ENCODE measurements at regions not wholly inside any gene's neighbourhood (a gene's known extent, or its start where the extent isn't known, plus 50 kb on each side); places are given as distances from the start of the nearest gene placed in this dataset.
"Not testable (repeated sequence)": the region's sequence is repeated elsewhere in the genome, so short reads cannot be mapped to it uniquely, and the experiment has no call there.

DNA sequence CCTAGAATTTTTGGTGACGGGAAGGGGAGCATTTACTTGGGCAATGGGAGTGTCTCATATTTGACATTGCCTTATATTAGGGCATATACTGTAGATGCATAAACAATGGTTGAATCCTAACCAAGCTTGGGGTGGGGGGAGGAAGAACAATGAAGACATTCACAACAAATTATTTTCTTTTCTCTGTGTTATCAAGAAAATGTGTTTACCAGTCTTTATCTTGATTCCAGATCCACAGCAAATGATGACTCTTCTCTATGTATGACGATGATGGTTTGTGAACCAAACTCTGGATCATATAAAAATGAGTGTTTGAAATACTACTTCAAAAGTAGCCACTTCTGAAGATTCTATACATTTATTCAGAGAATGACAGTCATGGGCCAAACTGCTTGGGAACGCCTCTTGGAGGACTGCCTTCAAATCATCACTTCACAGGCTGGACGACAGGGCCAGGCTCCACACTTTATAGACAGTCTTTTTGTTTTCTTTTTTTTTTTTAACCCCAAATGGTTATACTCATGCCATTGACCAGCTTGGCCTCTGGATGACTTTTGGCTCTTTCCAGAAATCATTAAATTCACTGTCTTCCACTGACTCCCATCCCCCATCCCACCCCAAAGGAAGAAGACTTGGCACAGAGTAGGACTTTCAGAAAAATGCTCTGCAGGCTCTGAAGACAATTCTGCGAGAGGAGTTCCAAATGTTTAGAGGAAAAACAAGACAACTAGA, 123.8 kb upstream of the LIFR start:
- peak; percentile 43 for DNase-seq

DNA sequence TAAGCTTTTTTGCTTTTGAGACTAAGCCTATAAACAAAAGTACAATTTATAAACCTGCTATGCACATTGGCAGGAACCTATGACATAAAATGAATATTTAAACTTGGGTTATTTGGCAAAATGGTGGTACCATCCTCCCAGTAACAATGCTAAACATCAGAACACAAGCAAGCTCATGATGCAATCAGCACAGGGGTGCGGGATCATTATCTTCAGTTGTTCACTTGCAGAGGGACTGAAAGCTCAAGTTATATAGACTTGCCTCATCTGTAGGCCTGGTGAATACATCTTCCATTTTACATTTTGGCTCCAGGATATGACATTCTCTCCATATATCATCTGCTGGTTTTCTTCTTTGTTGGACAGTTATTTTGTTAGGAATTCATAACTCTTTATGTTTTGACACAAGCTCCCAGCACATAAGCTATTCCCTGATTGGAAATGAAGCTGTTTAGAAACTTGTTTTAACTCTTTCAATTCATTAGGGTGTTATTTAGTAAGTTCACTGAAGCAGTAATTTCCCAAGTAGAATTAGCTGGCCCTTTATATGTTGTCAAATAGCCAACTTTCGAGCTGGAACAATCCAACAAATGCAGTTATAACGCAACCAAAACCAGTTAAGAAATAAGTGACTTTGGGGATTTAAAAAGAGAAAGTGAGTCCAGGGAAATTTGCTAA, 124.7 kb upstream of the LIFR start:
- DNase-seq, result peak; percentile 51

DNA sequence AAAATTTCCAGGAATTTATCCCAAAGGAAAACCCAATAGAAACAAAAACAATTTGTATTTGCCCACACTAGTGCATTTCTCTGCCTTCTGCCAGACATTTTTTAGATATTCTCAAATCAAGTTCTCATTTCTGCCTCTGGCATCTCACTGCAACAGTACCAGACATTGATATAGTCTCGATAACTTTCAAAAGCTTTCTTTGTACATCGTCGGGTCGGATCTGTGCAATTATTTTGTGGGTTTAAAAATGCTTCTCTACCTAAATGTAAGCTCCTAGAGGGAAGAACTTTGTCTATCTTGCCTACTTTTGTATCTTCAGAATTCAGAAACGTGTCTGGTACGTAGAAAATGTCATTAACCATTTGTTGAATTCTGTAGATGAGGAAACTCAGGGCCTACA, 125.5 kb upstream of the LIFR start:
- no peak for DNase-seq

DNA sequence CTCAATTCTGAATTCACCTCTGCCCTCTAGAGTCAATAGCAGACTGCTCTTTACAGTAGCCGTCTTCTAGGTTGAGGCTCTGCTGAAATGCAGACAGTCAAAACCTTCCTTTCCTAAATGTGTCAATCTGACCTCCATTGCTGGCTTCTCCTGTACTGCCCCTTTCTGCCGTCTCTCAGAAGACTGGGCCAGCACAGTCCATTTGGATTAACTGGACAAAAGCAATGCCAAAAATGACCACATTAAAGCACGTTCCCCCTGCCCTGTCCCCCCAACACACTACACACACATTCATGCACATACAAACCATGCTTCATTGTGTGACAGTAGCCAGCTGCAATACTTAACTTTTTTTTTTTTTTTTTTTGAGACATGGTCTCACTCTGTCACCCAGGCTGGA, 130.2 kb upstream of the LIFR start:
- no peak for DNase-seq

DNA sequence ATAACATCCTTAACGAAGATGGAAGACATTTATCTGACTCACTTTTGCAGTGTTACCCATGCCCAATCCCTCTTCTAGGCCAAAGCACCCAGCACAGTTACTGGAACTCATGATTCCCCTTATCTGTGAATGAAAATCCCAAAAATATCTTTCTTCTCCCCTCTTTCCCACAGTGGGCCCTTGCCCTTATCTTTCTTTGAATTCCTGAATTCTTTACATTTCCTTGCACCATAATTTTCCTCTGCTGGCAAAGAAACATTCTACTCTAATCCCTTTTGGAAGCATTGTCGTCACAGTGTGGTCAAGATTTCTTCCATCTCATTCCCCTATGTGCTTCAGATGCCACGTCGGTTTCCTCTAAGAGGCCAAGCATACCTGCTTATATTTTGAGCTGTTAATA, 135.9 kb upstream of the LIFR start:
- DNase-seq, result no peak

DNA sequence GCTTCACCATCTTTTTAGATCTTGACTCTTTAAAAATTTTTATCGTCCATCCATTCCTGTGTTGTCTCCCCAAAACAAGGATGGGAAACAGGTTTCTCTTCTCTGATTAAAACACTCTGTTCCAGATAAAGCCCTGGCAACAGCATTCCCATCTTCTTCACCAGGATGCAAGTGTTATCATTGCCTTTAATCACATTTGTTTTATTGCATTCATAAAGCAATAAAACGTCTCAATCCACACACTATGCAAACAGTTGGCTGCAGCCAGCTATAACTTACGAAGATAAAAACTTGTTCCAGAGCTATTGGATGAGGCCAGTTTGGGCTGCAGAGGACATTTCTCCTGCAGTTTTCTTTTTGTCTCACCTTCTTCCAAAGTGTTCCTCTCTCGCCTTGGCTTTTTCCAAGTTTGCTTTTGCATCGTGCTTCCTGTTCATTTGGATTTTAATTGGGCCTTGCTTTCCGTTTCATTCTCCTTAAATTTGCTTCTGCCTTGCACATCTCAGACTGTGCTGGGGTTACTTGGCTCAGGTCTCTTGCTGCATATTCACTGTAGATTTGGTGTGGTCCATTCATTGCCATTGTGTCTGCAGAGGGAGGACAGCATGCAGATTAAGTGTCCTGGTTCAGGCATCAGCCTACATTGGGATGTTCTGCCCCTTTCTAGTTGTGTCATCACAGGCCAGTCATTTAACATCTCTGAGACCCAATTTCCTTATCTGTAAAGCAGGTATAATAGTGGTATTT, 136.5 kb upstream of the LIFR start:
- no peak for DNase-seq

DNA sequence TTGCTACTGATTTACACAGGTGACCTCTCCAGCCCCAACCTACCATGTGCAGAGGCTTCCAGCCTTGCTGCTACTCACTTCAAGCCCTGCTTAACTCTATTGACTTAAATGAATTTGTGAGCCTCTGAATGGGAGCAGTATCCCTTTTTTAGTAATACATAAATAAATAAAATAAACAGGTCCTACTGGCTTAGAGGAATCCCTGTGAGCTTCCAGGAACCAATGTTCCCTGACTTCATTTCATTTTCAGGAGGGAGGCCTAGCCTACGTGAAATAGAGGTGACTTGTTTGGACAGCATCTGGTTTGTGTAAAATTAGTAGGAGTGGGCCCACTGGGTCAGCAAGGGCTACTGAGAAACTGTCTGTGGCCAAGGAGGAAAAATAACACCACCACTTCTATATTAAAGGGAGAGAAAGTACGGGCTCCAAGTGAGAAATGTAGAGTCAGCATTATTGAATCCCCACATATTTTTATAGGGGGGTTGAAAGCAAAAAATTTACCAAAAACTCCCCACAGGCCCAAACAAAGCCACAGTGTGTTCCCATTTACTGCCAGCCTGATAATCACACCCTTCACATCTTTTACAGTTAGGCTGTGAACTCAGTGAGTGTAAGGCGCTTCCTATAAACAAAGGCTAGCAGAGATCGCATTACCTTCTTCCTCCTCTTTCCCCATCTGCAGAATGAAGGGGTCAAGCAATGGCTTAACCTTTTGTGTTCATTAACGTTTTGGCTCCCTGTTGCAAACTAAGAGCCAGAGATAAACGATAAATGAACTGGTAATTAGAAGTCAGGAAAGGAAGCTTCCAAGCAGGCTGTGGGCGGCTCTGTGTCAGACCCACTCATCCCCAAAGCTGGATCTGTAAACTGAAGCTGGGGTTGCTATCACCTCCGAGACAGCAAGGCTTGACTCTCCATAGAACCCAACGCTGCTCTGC, 138.8 kb upstream of the LIFR start:
- DNase-seq, result no peak

DNA sequence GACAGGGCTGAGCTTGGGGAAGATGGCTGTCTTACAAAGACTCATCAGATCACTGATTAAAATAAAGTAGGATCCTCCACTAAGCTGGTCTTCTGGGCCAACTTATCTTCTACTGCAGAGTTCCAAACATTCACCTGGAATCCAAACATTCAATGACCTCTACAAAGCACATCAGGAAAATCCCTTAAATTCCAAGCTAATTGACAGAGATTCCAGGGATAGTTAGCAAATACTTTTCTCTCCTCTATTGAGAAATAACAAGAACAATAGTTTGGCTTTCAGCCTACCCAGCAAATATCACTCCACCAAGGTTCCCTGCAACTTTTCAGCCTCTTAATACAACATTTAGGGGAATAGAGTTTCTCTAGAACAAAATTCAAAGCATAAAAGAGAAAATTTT, 140.6 kb upstream of the LIFR start:
- no peak for DNase-seq

DNA sequence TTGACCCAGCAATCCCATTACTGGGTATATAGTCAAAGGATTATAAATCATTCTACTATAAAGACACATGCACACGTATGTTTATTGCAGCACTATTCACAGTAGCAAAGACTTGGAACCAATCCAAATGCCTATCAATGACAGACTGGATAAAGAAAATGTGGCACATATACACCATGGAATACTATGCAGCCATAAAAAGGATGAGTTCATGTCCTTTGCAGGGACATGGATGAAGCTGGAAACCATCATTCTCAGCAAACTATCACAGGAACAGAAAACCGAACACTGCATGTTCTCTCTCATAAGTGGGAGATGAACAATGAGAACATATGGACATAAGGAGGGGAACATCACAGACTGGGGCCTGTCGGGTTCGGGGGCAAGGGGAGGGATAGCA, 140.3 kb upstream of the OSMR start:
- not testable (repeated sequence) for DNase-seq

DNA sequence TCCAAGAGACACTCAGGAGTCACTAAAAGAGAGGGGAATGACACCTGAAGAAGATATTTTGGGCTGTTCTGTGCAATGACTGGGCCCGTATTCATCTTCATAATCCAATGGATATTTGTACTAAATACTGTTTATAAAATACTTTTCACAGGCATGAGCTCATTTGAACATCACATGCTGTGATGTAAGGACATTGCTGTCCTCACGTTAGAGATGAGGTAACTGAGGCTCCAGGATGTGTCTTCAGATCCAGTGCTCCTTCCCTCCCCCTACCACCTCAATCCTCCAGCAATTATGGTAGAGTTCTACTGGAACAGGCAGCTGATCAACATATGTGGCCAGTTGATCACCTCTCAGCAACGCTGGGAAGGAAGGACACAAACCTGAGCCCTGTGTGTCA, 139.4 kb upstream of the OSMR start:
- no peak for DNase-seq

DNA sequence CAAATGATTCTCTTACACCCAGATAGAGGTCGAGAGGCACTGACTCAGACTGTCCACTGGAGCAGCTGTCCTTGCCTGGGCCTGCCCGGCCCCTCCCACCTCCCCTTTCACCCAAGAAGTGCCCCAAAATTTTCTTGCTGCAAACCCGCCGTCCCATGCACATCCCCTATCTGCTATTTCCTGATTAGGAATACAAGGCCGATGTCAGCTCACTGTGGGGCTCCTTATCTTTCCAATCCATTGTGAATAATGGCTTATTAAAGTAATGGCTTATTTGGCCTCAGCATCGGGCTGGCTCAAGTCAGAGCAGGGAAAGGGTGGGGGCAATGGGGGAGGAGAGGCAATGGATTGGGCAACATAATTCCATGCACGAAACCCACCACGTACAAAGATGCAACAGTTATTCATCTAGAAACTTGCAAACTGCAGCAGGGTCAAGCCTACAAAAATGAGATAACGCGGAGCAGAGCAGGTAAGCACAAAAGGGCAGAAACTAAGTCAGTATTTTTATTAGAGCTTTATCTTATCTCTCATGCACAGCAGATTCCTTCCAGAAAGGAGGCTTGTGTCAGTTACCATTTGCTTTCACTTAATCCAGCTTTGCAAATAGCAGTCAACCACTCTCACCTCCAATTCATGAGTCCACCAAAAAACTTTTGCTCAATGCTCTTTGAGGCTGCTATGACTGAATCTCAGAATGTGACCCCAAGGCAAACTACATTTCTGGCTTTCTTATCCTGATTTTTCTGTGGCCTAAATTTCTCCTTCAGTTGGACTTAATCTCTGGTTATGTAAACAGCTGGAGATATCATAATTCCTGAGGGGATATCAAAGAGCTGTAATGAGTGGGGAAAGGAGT, 138.2 kb upstream of the OSMR start:
- DNase-seq, result no peak

DNA sequence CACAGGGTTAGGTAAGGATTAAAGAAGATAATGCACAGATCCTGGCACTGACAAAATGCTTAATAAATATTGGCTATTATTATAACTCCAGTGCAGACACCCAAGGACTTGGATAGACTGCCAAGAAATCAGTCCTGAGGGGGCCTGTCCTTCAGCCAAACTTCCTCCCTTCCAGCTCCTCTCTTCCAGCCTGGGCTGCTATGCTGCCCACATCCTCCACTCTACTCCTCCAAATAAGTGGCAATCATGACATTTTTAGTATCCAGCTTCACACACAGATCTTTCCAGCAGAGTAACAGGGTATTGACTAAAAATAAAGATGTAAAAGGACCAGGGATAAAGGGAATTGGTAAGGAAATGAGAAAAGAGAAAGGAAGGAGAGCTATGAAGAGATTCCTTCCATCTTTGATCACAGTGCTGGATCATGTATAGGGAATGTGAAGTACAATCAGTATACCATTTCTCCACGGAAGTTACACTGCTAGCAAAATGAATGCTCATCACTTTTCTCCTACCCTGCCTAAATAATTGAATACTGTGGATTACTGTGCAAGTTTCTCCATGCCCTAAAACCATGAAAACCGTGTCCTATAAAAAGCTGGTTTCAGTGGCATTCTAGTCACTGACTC, 136.0 kb upstream of the OSMR start:
- DNase-seq, result no peak

DNA sequence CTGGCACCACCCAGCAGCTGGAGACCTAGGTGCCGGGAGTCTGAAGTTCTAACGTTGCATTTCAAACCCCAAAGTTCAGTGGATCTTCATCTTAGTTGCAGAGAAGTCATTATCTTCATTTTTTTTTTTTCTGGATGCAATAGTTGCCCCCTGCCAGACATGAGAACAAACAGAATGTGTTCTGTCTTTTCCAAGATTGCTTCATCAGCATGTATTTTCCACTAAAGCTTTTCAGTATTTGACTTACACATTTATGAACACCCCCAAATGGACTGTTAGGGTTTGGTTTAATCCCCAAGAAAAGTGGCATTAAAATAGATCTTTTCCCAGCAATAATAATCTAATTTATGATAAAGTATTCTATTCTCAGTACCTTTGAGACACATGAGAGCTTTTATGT, 135.2 kb upstream of the OSMR start:
- no peak for DNase-seq

DNA sequence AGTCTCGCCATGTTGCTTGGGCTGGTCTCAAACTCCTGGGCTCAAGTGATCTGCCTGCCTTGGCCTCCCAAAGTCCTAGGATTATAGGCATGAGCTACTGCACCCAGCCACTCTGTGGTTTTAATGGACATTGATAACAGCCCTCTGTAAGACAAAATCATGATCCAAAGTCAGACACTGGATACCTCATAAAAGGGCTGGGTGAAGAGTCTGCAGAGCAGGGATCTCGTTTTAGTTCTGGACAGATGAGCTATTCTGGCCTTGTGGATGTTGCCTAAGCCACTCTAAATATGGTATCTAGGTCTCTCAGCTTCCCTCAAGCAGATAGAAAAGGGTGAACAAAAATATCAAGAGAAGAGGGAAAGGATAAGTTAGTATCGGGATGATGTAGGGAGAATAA, 133.4 kb upstream of the OSMR start:
- DNase-seq, result no peak

DNA sequence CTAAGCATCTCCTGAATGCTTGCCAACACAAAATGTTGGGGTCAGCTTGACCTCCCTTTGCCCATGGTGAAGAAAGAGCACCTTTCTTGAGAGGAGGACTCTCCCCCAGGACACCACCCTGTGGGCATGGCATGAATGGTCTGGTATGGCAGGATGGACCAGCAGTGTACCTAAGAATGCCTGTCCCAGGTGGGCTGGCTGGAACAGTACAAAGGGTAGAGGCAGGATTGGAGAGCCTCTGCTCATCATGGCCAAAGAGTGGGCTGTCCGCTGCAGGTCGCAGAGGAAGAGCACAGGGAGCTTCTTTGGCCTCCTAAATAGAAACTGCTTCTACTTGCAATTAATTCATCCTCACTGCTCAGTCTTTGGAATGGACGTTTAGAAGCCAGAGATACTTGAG, 131.6 kb upstream of the OSMR start:
- DNase-seq, result no peak

DNA sequence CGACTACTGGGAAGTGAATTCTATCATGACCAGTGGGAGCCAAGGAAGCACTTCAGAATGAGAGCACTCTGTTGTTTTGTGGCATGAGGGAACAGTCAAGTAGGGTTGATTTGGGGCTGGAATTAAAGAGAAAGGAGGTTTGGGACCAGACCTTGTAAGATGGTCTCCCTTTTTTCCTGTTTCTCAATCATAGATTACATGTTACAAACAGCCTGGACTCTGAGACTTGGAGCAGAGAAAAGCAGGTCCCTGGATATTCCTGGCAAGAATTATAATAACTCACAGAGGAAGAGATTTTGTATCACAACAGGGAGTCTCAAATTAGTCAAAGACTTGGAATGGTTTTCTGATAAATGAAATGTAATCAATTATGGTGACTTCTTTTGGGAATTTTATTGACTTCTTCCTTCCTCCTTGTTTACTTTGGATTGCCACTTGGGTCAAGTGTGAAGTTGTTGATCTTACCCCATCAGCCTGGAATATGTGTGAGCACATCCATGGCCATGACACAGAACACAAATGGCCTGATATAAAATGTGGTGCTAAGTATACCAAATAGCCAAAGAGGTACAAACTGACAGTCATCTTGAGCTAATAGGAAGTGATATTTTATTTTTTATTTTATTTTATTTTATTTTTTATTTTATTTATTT, 131.0 kb upstream of the OSMR start:
- no peak for DNase-seq

DNA sequence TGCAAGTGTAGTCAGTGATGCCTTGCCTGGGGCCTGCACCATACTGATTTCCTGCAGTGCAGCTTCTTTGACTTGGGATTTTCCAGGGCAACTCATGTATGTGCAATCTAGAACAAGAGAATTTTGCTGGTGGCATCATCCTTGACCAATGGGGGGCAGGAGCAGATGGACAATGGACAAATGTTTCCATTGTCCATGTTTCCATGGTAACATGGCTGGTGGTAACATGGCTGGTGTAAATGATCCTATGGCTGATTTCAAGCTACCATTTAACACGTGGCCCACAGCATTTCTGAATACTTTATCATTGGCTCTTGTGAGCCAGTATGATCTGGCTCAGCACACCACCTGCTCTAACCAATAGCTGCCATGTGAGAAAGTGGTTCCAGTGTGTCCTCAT, 130.1 kb upstream of the OSMR start:
- DNase-seq, result no peak

DNA sequence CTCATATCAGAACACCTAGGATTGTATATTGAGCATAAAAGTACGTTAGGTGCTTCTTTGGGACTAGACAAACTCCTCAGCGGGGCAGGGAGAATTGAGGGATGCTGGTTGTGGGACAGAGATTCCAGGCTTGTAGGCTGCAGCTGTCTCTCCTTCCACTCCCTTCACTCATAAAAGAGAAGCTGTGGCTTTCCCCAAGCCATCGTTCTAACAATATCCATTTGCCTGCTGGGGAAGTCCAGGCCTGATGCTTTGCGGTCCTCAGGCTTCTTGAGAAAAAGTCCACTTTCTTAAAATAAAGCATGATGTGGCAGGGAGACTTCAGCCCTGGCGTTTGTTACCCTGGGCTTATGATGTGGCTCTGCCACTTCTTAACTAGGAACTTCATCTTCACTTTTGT, 129.3 kb upstream of the OSMR start:
- DNase-seq, result no peak

DNA sequence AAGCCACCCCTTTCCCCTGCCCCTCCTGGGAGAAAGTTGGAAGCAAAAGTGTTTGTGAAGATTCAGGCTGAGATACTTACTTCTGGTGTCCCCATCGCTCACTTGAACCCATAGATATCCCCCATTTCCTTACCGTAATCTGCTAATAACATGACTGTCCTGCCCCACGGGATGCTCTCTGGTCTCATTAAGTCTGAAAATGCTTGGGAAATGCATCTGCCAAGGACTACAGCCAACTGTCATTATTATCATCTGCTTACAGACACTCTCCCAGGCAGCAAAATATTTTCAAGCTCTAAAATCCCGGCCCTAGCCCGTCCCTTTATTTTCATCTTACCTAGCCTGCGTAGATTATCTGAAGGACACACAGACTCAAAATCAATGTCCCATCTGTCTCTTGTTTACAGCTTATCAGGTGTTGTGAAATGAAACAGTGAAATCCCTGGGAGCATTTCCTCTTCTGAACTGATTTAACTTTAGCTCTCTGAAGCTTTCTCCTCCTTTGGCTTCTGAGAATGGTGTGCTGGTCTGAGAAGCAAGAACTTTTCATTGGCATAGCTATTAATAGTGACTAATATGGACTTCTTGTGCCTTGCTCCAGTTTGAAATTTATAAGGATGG, 126.9 kb upstream of the OSMR start:
- no peak for DNase-seq

DNA sequence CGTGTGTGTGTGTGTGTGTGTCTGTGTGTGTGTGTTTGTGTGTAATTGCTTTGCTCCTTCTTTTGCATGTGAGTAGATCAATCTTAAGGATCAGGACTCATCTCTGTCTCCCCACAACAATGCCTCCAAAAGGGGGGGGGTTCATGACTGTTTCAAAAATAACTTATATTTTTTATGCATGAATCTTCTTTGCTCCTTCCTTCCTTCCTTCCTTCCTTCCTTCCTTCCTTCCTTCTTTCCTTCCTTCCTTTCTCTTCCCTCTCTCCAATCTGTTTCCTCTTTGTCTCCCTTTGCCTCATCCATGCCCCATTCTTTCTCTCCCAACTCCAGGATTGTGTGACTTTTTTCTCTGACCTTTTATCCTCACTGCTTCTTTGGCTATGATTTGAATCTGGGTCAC, 126.4 kb upstream of the OSMR start:
- no peak for DNase-seq
